ENCODE measurements at regions not wholly inside any gene's neighbourhood (a gene's known extent, or its start where the extent isn't known, plus 50 kb on each side); places are given as distances from the start of the nearest gene placed in this dataset.

DNA sequence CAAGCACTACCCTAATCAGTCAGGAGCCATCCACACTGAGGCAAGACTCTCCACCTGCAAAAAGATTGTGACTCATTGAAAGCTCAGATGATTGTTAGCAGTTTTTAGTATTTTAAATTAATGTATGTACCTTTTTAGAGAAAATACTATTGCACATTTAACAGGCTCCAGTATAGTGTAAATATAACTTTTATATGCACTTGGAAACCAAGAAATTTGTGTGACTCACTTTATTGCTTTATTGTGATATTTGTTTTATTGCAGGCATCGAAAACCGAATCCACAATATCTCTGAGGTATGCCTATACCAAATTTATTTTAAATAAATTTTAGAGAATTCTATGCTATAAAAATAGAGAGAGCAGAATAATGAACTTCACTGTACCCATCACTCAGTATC lies 122.0 kb downstream of the TEX36 start:
- TF ChIP-seq POLR2A (IDR thresholded peaks at IDR 0.05; ENCODE audit: low read length) (no peak), GATA1 (IDR thresholded peaks at IDR 0.05; ENCODE audit: low read depth, low read length) (no peak)

All from erythroblast (primary cell).